OCI-LY7 (cell line): ENCODE measurements at regions not wholly inside any gene's neighbourhood (a gene's known extent, or its start where the extent isn't known, plus 50 kb on each side); places are given as distances from the start of the nearest gene placed in this dataset.

Experiments used
- BruUV-seq: library from RNA; stranded (reverse); fragments of 400-500 nt; replicated peaks from 2 replicates; lab custom pipeline; 2021; lab: Mats Ljungman, UMichigan
- CTCF ChIA-PET: fragments of 300-600 bp; sonication (Branson Sonifier 250); formaldehyde crosslinking; loops from one replicate; lab custom pipeline; 2022; ENCODE audit warnings: antibody characterized with exemption; ENCODE audit not compliant: unreplicated experiment; lab: Charles Lee
- POLR2A ChIA-PET: fragments of 300-600 bp; sonication (Branson Sonifier 250); formaldehyde crosslinking; loops from one replicate; lab custom pipeline; 2022; ENCODE audit warnings: antibody characterized with exemption; lab: Charles Lee
- DNase-seq: peaks from one replicate; pipeline ENCODE4 v3.0.0-alpha.2; 2015; ENCODE audit warnings: low spot score
- H2AFZ ChIP-seq: fragments of 200-600 bp; sonication (generic), shearing (Covaris generic); 2 replicates; pipeline ENCODE4 v1.6.1; 2014; ENCODE audit warnings: mild to moderate bottlenecking, antibody characterized with exemption, low read length, moderate library complexity
- H3K27ac ChIP-seq: fragments of 200-600 bp; sonication (generic); 2 replicates; pipeline ENCODE4 v1.5.1; 2014; ENCODE audit warnings: mixed run types, low read depth, mild to moderate bottlenecking, moderate library complexity, low read length, inconsistent platforms; ENCODE audit not compliant: poor library complexity, severe bottlenecking
- H3K36me3 ChIP-seq: fragments of 200-600 bp; sonication (generic); 2 replicates; pipeline ENCODE4 v1.6.1; 2014; ENCODE audit warnings: mild to moderate bottlenecking, antibody characterized with exemption, low read length, moderate library complexity, mixed read lengths; ENCODE audit not compliant: insufficient read depth
- H3K4me1 ChIP-seq: fragments of 200-600 bp; sonication (generic); 2 replicates; pipeline ENCODE4 v1.5.1; 2014; ENCODE audit warnings: mild to moderate bottlenecking, low read length; ENCODE audit not compliant: insufficient read depth, poor library complexity, severe bottlenecking
- H3K4me2 ChIP-seq: fragments of 200-600 bp; sonication (generic); 2 replicates; pipeline ENCODE4 v1.6.1; 2014; ENCODE audit warnings: mild to moderate bottlenecking, low read length
- H3K4me3 ChIP-seq: fragments of 200-600 bp; sonication (generic); 2 replicates; pipeline ENCODE4 v1.5.1; 2014; ENCODE audit warnings: mild to moderate bottlenecking, low read depth, low read length; ENCODE audit not compliant: poor library complexity, severe bottlenecking
- H3K79me2 ChIP-seq: fragments of 200-600 bp; sonication (generic); 2 replicates; pipeline ENCODE4 v1.6.1; 2016; ENCODE audit warnings: low read depth, mild to moderate bottlenecking, low read length, moderate library complexity, mixed read lengths; ENCODE audit not compliant: insufficient read depth
- H3K9me2 ChIP-seq: fragments of 200-600 bp; sonication (generic); 2 replicates; pipeline ENCODE4 v1.6.1; 2016; ENCODE audit warnings: mild to moderate bottlenecking, low read length, mixed read lengths; ENCODE audit not compliant: insufficient read depth
- H3K9me3 ChIP-seq: fragments of 200-600 bp; sonication (generic); 2 replicates; pipeline ENCODE4 v1.6.1; 2014; ENCODE audit warnings: mild to moderate bottlenecking, mixed run types, low read length, mixed read lengths
- H4K20me1 ChIP-seq: fragments of 200-600 bp; sonication (generic); 2 replicates; pipeline ENCODE4 v1.6.1; 2014; ENCODE audit warnings: mild to moderate bottlenecking, antibody characterized with exemption, low read length, moderate library complexity, mixed read lengths; ENCODE audit not compliant: insufficient read depth
- EZH2phosphoT487 ChIP-seq: fragments of 200-600 bp; sonication (generic); IDR thresholded peaks from 2 replicates; pipeline ENCODE4 v1.6.1; 2018; ENCODE audit warnings: low read depth, borderline replicate concordance, mild to moderate bottlenecking, mixed run types, antibody characterized with exemption, low read length, moderate library complexity, mixed read lengths
- intact Hi-C: fragments of 100-400 bp; cut with micrococcal nuclease; formaldehyde crosslinking; loops from one replicate; pipeline ENCODE4 v1.10.0; 2022; ENCODE audit not compliant: unreplicated experiment
- TF ChIP-seq, protein P1 (sequence below): fragments of 200-600 bp; sonication (generic); conservative IDR thresholded peaks from 2 replicates; pipeline ENCODE4 v1.5.1; 2014; ENCODE audit warnings: mild to moderate bottlenecking, antibody characterized with exemption, low read length, moderate library complexity, mixed read lengths

DNA sequence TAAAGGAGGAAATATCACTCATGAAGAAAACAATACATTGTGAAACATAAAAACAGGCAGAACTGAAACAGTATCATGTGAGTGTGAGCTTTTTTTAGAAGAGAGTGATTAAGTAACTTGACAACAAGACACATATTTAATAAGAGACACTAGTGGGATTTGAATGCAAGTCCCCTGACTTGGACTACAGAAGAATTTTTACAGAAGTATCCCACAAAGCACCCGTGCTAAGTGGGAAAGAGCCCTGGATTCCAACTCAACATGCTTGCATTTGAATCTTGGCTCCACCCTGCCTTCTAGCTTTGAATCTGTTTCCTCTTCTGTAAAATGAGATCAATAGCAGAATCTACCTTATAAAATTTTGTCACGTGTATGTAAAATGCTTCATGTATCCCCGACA lies 166.2 kb downstream of the ZNF365 start:
- peaks cover 13% of the 10 kb centered on the region for H3K4me1 ChIP-seq
- H3K79me2 ChIP-seq = no peaks in the 10 kb centered on the region
- no TSS peak for BruUV-seq
- H3K36me3 ChIP-seq = no peaks in the 10 kb centered on the region; the same call in 1 of the 2 replicates
- TF ChIP-seq, protein P1, sequence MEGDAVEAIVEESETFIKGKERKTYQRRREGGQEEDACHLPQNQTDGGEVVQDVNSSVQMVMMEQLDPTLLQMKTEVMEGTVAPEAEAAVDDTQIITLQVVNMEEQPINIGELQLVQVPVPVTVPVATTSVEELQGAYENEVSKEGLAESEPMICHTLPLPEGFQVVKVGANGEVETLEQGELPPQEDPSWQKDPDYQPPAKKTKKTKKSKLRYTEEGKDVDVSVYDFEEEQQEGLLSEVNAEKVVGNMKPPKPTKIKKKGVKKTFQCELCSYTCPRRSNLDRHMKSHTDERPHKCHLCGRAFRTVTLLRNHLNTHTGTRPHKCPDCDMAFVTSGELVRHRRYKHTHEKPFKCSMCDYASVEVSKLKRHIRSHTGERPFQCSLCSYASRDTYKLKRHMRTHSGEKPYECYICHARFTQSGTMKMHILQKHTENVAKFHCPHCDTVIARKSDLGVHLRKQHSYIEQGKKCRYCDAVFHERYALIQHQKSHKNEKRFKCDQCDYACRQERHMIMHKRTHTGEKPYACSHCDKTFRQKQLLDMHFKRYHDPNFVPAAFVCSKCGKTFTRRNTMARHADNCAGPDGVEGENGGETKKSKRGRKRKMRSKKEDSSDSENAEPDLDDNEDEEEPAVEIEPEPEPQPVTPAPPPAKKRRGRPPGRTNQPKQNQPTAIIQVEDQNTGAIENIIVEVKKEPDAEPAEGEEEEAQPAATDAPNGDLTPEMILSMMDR = no peak
- TF ChIP-seq EZH2phosphoT487 = no peak
- H3K9me3 ChIP-seq = no peaks in the 10 kb centered on the region
- no peaks in the 10 kb centered on the region for H4K20me1 ChIP-seq
- H3K9me2 ChIP-seq = no peaks in the 10 kb centered on the region
- peak overlapping the region; percentile 28 for H3K27ac ChIP-seq
- DNase-seq = peak; percentile 28
- ChIA-PET POLR2A (interaction anchor here (0.6 to 1.2 kb wide), 11 partner anchors 8 to 1203 kb away, joined by 3 to 6 read pairs (median 3); no protein-coding TSS in a partner anchor), CTCF (interaction anchor here (1.3 kb wide), 1 partner anchor 13 kb away, joined by 5 read pairs; no protein-coding TSS in a partner anchor)
- peak overlapping the region; percentile 7 for H3K4me3 ChIP-seq
- H3K4me2 ChIP-seq = peak overlapping the region; percentile 56
- H2AFZ ChIP-seq = peak overlapping the region; percentile 76
- intact Hi-C loops = loop anchor here (1.0 kb wide), 1 partner anchor 12 kb away; no protein-coding TSS in a partner anchor

DNA sequence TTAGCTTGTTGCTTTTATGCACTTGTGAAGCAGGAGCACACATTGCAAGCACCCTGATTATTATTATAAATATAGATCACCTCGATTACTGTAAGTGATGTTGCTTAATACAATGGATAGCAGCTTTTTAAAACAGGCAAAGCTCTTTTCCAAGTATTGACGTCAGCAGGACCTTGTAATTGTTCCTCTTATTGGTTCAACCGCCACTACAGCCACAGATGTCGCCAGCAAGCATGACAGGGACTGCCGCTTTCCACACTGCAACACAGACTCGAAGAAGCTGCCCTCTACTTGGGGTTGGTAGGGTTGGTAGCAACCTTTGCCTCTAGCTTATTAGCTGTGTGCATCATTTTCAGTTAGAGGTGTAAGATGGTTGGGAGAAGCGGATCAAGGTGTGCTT lies 167.6 kb downstream of the ZNF365 start:
- no peak for TF ChIP-seq EZH2phosphoT487
- TF ChIP-seq, protein P1 = no peak
- CTCF ChIA-PET = interaction anchor here (0.6 to 1.3 kb wide), 2 partner anchors 14 to 15 kb away, joined by 3 to 5 read pairs; no protein-coding TSS in a partner anchor

More for the DNA sequence above, 167.6 kb downstream of the ZNF365 start:
- Histone ChIP-seq H2AFZ (no peak overlapping the region), H3K4me3 (no peak overlapping the region), H3K36me3 (no peaks in the 10 kb centered on the region; the same call in 1 of the 2 replicates), H4K20me1 (no peaks in the 10 kb centered on the region), H3K27ac (no peak overlapping the region), H3K9me2 (no peaks in the 10 kb centered on the region), H3K4me1 (peaks cover 13% of the 10 kb centered on the region), H3K79me2 (no peaks in the 10 kb centered on the region), H3K9me3 (no peaks in the 10 kb centered on the region), H3K4me2 (no peak overlapping the region)
- DNase-seq = no peak
- intact Hi-C loops = no loop called here
- POLR2A ChIA-PET = interaction anchor here (0.6 to 0.7 kb wide), 2 partner anchors 12 to 14 kb away, joined by 3 to 5 read pairs; no protein-coding TSS in a partner anchor
- no TSS peak for BruUV-seq
